GM10266 (cell line): ENCODE measurements at regions not wholly inside any gene's neighbourhood (a gene's known extent, or its start where the extent isn't known, plus 50 kb on each side); places are given as distances from the start of the nearest gene placed in this dataset.

Experiments used
- DNase-seq: peaks from one replicate; pipeline ENCODE4 v3.0.0; 2012; ENCODE audit errors: extremely low spot score
- CTCF ChIP-seq: IDR thresholded peaks from 2 replicates; pipeline ENCODE4 v1.5.1; 2012; ENCODE audit warnings: mild to moderate bottlenecking, low read depth; ENCODE audit not compliant: control insufficient read depth, insufficient read depth; ENCODE audit errors: missing control alignments

- no peak for DNase-seq
- no peak for TF ChIP-seq CTCF
These were observed 276.3 kb downstream of the UTP18 start for GRCh38 chr17:51536627-51537026.

- no peak for TF ChIP-seq CTCF
- no peak for DNase-seq
These were observed 277.7 kb downstream of the UTP18 start for GRCh38 chr17:51537996-51538550.

GRCh38 chr17:51540151-51540550 lies 279.8 kb downstream of the UTP18 start:
- TF ChIP-seq CTCF: no peak
- DNase-seq: no peak

GRCh38 chr17:51541215-51541614 lies 280.9 kb downstream of the UTP18 start:
- DNase-seq: no peak
- no peak for TF ChIP-seq CTCF

- no peak for TF ChIP-seq CTCF
- no peak for DNase-seq
These were observed 285.8 kb downstream of the UTP18 start for GRCh38 chr17:51546114-51546513.

- TF ChIP-seq CTCF: no peak
- no peak for DNase-seq
These were observed 287.8 kb downstream of the UTP18 start for GRCh38 chr17:51548125-51548524.

GRCh38 chr17:51555153-51555552 lies 294.8 kb downstream of the UTP18 start:
- no peak for TF ChIP-seq CTCF
- DNase-seq: no peak
